Stimulated activated memory B cell treated with anti-CD40 and anti-IgM and Interleukin-4, amounts not matched to agents 10 μg/mL and 1 μg/mL and 100 μg/mL, for 72 hours (primary cell): ENCODE measurements at regions not wholly inside any gene's neighbourhood (a gene's known extent, or its start where the extent isn't known, plus 50 kb on each side); places are given as distances from the start of the nearest gene placed in this dataset.

Experiments used
- ATAC-seq: fragments of 150-1000 bp; cut with Tn5 transposase; 2 replicates; pipeline ENCODE4 v1.10.0; 2021
- H3K27ac Mint-ChIP-seq: one replicate; pipeline ENCODE4 v1.8.0; 2022; ENCODE audit warnings: mild to moderate bottlenecking, mixed read lengths
- H3K27me3 Mint-ChIP-seq: one replicate; pipeline ENCODE4 v1.8.0; 2022; ENCODE audit warnings: mixed read lengths
- H3K36me3 Mint-ChIP-seq: one replicate; pipeline ENCODE4 v1.8.0; 2022; ENCODE audit warnings: mixed read lengths
- H3K4me1 Mint-ChIP-seq: one replicate; pipeline ENCODE4 v1.8.0; 2022; ENCODE audit warnings: mixed read lengths
- H3K4me3 Mint-ChIP-seq: one replicate; pipeline ENCODE4 v1.8.0; 2022; ENCODE audit warnings: mild to moderate bottlenecking, moderate library complexity, mixed read lengths
- H3K9me3 Mint-ChIP-seq: one replicate; pipeline ENCODE4 v1.8.0; 2022; ENCODE audit warnings: mixed read lengths

DNA sequence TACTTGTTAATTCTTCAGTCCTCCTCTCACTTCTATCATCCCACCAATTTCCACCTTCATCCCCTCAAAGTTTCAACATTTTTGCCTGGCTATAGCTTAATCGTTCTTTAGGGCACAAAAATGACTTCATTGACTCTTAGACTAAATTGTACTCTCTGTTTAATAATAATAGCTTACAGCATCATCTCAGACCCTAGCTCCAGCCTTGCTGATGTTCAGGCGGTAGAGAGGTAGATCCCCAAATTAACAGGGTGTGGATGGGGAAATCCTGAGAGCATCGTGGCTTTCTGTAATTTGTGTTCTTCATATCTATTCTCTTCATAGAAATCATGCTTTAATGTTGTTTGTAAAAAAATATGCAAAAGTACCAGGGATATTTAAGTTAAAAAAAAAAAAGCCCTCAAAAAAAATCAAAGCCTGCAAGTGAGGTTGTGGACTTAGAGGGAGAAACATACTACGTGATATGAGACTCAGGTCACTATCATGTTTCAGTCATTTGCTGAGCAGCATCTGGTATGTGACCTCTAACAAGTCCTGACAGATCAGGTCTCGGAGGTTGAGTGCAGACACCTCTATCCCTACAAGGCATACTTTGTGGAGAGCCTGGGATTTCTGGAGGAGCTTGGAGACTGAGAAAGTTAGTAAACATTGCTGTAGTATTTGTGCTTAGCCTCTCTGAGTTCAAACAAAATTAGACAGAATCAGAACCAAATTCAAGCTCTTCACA lies 1063.3 kb upstream of the CITED2 start:
- Mint-ChIP-seq H3K4me3 (no peak overlapping the region), H3K9me3 (peaks cover 3% of the 10 kb centered on the region), H3K27ac (no peak overlapping the region), H3K4me1 (peaks cover 6% of the 10 kb centered on the region), H3K36me3 (no peaks in the 10 kb centered on the region), H3K27me3 (peaks cover 9% of the 10 kb centered on the region)
- ATAC-seq = no peak

DNA sequence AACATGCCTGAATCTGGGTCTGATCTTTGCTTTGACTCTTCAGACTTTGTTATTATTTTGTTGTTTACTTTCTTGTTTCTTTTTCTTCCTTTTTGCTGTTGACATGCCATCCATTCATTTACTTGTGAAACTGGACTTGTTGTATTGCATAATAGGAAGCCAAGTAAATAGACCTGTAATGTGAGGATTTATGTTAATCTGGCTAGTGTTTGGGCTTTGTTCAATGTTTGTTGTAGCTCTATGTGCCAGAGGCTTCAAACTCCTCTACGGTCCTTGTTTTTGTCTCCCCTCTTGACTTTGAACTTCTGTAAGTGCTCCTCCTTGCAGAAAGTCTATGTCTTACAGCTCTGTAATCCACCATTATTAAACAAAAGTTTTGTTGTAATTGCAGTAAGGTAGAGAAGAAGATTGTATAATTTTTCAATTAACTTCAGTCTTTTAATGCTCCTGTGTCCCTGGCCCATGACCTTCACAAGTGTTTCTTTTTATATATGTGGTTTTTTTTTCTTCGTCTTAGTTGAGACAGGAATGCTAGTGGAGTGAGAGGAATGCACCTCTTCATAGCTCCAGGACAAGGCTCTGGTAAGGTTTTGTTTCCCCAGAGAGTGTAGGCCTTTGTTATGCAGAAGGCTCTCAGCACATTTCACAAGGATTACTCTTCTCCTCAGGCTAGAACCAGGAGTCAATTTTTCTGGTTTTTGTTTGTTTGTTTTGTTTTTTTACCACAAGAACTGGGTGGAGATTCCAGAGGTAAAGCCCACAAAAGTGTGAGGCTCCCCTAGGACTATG lies 1061.8 kb upstream of the CITED2 start:
- H3K4me3 Mint-ChIP-seq = no peak overlapping the region
- H3K9me3 Mint-ChIP-seq = peaks cover 3% of the 10 kb centered on the region
- H3K4me1 Mint-ChIP-seq = peaks cover 6% of the 10 kb centered on the region
- no peaks in the 10 kb centered on the region for H3K36me3 Mint-ChIP-seq
- H3K27me3 Mint-ChIP-seq = peaks cover 18% of the 10 kb centered on the region
- H3K27ac Mint-ChIP-seq = no peak overlapping the region
- ATAC-seq = no peak

DNA sequence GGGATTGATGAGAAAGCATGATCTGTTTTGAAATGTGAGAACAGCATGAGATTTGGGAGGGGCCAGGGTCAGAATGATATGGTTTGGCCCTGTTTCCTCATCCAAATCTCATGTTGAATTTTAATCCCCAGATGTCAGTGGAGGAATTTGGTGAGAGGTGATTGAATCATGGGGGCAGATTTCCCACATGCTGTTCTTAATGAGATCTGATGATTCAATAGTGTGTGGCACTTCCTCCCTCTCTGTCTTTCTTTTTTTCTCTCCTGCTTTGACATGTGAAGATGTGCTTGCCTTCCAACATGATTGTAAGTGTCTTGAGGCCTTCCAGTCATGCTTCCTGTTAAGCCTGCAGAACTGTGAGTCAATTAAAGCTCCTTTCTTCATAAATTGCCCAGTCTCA lies 1060.3 kb upstream of the CITED2 start:
- peaks cover 10% of the 10 kb centered on the region for H3K27me3 Mint-ChIP-seq
- H3K4me1 Mint-ChIP-seq = peaks cover under 1% of the 10 kb centered on the region
- H3K27ac Mint-ChIP-seq = no peak overlapping the region
- no peak overlapping the region for H3K4me3 Mint-ChIP-seq
- H3K9me3 Mint-ChIP-seq = peaks cover 3% of the 10 kb centered on the region
- no peak for ATAC-seq
- no peaks in the 10 kb centered on the region for H3K36me3 Mint-ChIP-seq

- Mint-ChIP-seq H3K36me3 (no peaks in the 10 kb centered on the region), H3K9me3 (peaks cover 3% of the 10 kb centered on the region), H3K4me3 (no peak overlapping the region), H3K27ac (no peak overlapping the region), H3K4me1 (no peaks in the 10 kb centered on the region), H3K27me3 (peaks cover 9% of the 10 kb centered on the region)
- no peak for ATAC-seq
These were observed 1058.6 kb upstream of the CITED2 start for GRCh38 chr6:140433072-140433471.

GRCh38 chr6:140427842-140428241 lies 1053.4 kb upstream of the CITED2 start:
- Mint-ChIP-seq H3K27me3 (peaks cover 9% of the 10 kb centered on the region), H3K36me3 (no peaks in the 10 kb centered on the region), H3K27ac (no peak overlapping the region), H3K9me3 (peaks cover under 1% of the 10 kb centered on the region), H3K4me3 (no peak overlapping the region), H3K4me1 (no peaks in the 10 kb centered on the region)
- no peak for ATAC-seq

DNA sequence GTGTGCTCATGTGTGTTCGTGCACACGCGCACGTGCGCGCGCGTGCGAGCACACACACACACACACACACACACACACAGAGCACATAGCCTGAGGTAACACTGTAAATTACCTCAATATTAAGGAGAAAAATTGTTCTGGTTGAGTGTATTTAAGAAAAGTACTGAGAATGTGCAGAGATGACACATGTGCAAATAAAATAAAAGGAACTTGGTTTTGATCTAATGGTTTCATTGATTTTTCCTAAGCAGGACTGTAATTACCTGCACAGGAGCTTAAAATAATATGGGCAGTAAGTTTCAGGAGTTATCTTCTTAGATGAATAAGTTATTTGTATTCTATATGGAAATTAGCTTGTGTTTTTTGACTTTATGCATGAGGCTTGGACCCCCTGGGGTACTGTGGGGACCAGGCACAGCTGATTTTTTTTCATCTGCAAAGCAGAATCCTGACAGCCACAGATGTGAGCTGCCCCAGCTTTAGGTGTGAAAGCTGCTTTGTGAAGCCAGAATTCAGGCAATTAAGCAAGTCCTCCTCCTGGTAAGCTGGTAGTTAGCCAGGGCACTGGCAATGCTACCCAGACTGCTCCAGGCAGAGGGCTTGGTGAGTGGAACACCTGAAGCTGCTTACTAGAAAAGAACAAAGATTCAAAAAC lies 1040.6 kb upstream of the CITED2 start:
- Mint-ChIP-seq H3K9me3 (peaks cover 7% of the 10 kb centered on the region), H3K27me3 (peaks cover 5% of the 10 kb centered on the region), H3K27ac (no peak overlapping the region), H3K36me3 (no peaks in the 10 kb centered on the region), H3K4me1 (no peaks in the 10 kb centered on the region), H3K4me3 (no peak overlapping the region)
- ATAC-seq = no peak

- Mint-ChIP-seq H3K4me1 (no peaks in the 10 kb centered on the region), H3K9me3 (no peaks in the 10 kb centered on the region), H3K27me3 (no peaks in the 10 kb centered on the region), H3K36me3 (no peaks in the 10 kb centered on the region), H3K27ac (no peak overlapping the region), H3K4me3 (no peak overlapping the region)
- no peak for ATAC-seq
These were observed 1028.6 kb upstream of the CITED2 start for GRCh38 chr6:140403020-140403419.

DNA sequence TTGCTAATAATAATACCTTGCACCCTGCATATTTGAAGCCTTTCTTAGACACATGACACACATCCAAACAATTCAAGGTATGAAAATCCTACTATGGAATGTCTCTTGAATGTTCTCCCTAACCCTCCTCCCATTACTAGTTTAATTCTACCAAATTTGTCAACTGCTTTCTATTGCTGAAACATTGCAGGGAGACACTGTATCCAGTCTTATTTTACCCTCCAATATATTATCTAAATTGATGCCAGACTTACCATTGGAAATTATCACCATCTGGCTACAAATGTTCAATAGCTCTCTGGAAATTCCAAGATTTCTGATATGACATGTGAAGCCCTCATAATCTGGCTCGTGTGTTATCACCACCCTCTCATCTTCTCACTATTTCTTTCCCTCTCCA lies 1027.3 kb upstream of the CITED2 start:
- H3K27me3 Mint-ChIP-seq = no peaks in the 10 kb centered on the region
- H3K36me3 Mint-ChIP-seq = no peaks in the 10 kb centered on the region
- H3K9me3 Mint-ChIP-seq = no peaks in the 10 kb centered on the region
- ATAC-seq = no peak
- no peaks in the 10 kb centered on the region for H3K4me1 Mint-ChIP-seq
- no peak overlapping the region for H3K27ac Mint-ChIP-seq
- no peak overlapping the region for H3K4me3 Mint-ChIP-seq

DNA sequence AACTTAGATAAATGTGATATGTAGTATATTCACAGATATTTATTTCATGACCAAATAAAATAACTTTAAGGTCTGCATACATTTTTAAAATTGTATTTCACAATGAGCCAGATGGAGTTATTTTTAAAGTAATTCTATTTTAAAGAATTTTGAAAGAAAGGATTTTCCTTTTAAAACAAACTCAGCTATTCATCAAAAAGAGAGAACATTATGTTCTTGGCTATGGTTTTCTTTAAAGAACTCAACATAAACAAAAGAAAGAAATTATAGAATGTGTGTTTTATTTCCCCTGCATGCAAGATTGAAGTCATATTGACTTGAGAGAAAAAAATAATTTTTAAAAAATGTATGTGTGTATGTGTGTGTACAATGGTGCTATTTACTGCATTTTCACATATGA lies 1023.6 kb upstream of the CITED2 start:
- no peak for ATAC-seq
- Mint-ChIP-seq H3K27me3 (no peaks in the 10 kb centered on the region), H3K27ac (no peak overlapping the region), H3K9me3 (no peaks in the 10 kb centered on the region), H3K36me3 (no peaks in the 10 kb centered on the region), H3K4me1 (no peaks in the 10 kb centered on the region), H3K4me3 (no peak overlapping the region)

GRCh38 chr6:140397106-140397505 lies 1022.7 kb upstream of the CITED2 start:
- Mint-ChIP-seq H3K27ac (no peak overlapping the region), H3K27me3 (no peaks in the 10 kb centered on the region), H3K36me3 (no peaks in the 10 kb centered on the region), H3K4me1 (no peaks in the 10 kb centered on the region), H3K9me3 (no peaks in the 10 kb centered on the region), H3K4me3 (no peak overlapping the region)
- ATAC-seq = no peak

DNA sequence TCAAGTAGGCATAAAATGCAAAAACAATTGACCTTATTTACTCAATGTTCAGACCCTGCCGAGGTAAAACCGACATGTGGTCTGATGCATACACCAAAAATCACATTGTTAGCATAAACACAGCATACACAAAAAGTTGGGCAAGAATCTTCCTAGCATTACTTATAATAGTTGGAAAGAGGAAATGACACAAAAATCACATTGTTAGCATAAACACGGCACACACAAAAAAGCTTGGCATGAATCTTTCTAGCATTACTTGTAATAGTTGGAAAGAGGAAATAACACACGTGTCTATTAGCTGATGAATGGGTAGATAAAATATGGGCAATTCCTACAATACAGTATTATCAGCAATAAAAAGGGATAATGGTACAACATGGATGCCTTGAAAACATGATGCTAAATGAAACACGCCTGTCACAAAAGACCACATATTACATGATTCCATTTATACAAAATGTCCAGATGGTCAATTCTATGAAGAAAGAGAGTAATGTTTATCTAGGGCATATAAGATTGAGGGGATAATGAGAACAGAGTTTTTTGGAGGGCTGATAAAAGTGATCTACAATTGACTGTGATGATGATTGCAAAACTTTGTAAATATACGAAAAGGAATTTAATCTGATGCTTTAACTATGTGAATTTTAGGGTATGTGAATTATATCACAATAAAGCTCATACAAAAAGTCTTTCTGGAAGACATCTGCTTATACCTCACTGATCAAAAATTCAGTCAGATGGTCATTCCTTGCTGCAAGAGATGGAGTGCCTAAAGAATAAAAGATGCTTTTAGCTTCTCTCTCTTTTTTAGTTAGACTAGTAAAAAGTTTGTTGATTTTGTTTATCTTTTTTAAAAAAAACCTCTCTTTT lies 1019.5 kb upstream of the CITED2 start:
- no peaks in the 10 kb centered on the region for H3K36me3 Mint-ChIP-seq
- H3K27me3 Mint-ChIP-seq = no peaks in the 10 kb centered on the region
- no peak overlapping the region for H3K27ac Mint-ChIP-seq
- no peaks in the 10 kb centered on the region for H3K9me3 Mint-ChIP-seq
- no peak for ATAC-seq
- H3K4me1 Mint-ChIP-seq = no peaks in the 10 kb centered on the region
- no peak overlapping the region for H3K4me3 Mint-ChIP-seq

DNA sequence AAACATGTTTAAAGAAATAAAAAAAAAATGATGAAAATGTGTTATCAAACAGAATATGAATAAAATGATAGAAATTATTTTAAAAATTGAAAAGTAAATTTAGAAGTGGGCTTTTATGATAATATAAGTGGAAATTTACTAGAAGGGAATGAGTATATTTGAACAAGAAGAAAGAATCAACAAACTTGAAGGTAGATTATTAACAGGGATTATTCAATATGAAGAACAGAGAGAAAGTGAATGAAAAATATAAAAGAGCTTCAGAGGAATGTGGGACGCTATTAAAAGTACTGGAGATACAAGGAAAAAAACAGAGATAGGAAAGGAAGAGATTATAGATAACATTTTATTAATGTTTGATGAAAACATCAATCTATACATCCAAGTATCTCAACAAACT lies 1014.4 kb upstream of the CITED2 start:
- H3K9me3 Mint-ChIP-seq = peaks cover 9% of the 10 kb centered on the region
- no peaks in the 10 kb centered on the region for H3K36me3 Mint-ChIP-seq
- H3K27me3 Mint-ChIP-seq = no peaks in the 10 kb centered on the region
- no peaks in the 10 kb centered on the region for H3K4me1 Mint-ChIP-seq
- no peak for ATAC-seq
- H3K4me3 Mint-ChIP-seq = no peak overlapping the region
- H3K27ac Mint-ChIP-seq = no peak overlapping the region

DNA sequence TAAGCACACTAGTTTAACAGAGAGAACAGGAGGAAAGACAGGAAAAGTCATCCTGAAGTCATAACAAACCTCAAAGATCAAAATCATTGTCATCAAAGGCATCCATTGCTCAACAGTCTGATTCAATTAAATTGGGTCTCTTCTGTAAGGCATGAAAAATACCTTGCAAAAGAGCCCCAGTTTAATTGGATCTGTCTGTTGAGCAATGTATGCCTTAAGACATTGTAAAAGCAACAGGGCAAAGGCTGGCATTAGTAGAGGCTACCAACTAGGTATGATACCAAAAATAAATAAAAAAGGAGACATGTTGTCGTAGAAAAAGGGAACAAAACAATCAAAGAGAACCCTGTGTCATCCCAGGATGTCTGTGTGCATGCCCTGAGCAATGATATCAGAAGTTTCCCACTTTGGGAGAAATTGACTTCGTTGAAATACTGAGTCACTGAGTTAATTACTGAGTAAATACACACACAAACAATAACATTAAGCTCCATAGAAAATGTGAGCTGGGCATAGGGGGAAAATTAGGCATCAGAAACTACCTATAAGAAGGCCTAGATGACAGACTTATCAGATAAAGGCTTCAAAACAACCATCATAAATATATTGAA lies 1013.8 kb upstream of the CITED2 start:
- Mint-ChIP-seq H3K27me3 (no peaks in the 10 kb centered on the region), H3K9me3 (peaks cover 9% of the 10 kb centered on the region), H3K4me3 (no peak overlapping the region), H3K4me1 (no peaks in the 10 kb centered on the region), H3K27ac (no peak overlapping the region), H3K36me3 (no peaks in the 10 kb centered on the region)
- ATAC-seq = no peak

- Mint-ChIP-seq H3K4me1 (no peaks in the 10 kb centered on the region), H3K27ac (no peak overlapping the region), H3K9me3 (peaks cover 9% of the 10 kb centered on the region)
These were observed 1011.2 kb upstream of the CITED2 start for GRCh38 chr6:140385679-140386078.

DNA sequence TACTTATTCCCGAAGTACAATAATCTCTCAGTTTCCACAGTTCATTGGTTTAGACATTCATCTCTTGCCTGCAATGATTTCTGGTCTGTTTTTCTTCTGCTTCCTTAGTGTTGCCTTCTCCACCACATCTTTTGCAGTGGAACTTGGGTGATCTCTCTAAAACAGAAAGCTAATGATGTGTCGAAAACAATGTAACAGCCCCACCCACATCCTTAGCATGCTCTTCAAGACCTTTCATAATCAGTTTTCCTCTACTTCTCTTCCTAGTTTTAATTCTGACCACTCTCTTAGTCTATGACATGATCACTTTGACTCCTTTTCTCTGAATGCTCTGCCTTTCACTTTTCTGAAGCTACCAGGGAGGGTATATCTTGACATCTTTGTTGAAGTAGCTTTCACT lies 1007.9 kb upstream of the CITED2 start:
- Mint-ChIP-seq H3K27me3 (no peaks in the 10 kb centered on the region), H3K4me3 (no peak overlapping the region), H3K4me1 (no peaks in the 10 kb centered on the region), H3K9me3 (peaks cover 9% of the 10 kb centered on the region), H3K36me3 (no peaks in the 10 kb centered on the region), H3K27ac (no peak overlapping the region)
- ATAC-seq = no peak

More at GRCh38 chr6:140385679-140386078, 1011.2 kb upstream of the CITED2 start:
- no peak for ATAC-seq
- no peak overlapping the region for H3K4me3 Mint-ChIP-seq
- no peaks in the 10 kb centered on the region for H3K27me3 Mint-ChIP-seq
- H3K36me3 Mint-ChIP-seq = no peaks in the 10 kb centered on the region
